Tibial nerve (tissue), 4 donors: ENCODE measurements at regions not wholly inside any gene's neighbourhood (a gene's known extent, or its start where the extent isn't known, plus 50 kb on each side); places are given as distances from the start of the nearest gene placed in this dataset.

Source experiments
- CTCF ChIP-seq, 5 experiments: fragments of 200-600 bp in 3 of 5; fragments of 450-650 bp in 2 of 5; sonication (generic) in 3 of 5; IDR thresholded peaks; one replicate each; pipeline ENCODE4 v1.5.1; 2016 to 2019; ENCODE audit warnings: antibody characterized with exemption in 5 of 5, mild to moderate bottlenecking in 3 of 5, moderate library complexity in 2 of 5
- EP300 ChIP-seq, 2 donors: sonication (generic); formaldehyde crosslinking; IDR thresholded peaks; one replicate each; pipeline ENCODE4 v1.6.1; 2017; ENCODE audit warnings: antibody characterized with exemption in 2 of 2, mild to moderate bottlenecking in 1 of 2
- POLR2A ChIP-seq, 2 donors: fragments of 450-650 bp; IDR thresholded peaks; one replicate each; pipeline ENCODE4 v1.6.1; 2017; ENCODE audit warnings: antibody characterized with exemption in 2 of 2, mild to moderate bottlenecking in 2 of 2, moderate library complexity in 2 of 2

DNA sequence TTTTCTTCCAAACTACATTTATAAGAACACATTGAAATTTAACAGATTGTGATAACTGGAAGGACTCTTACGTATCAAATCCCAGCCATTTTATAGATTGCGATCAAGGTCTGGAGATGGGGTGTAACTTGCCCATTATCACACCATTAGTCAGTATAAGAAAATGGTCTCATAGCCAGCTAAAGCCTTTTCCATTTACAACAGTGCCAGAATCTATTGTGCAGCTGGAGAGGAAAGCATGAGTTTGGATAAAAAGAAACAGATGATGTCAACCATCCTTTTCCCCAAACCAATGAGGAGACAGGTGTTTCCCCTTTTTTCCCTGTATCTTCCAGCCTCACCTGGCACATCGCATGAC lies 658.8 kb downstream of the ACTL7B start:
- TF ChIP-seq CTCF (IDR thresholded peaks at IDR 0.05), result no peak
- TF ChIP-seq EP300 (IDR thresholded peaks at IDR 0.05), result no peak
- TF ChIP-seq POLR2A (IDR thresholded peaks at IDR 0.05), result no peak
